ENCODE measurements at regions not wholly inside any gene's neighbourhood (a gene's known extent, or its start where the extent isn't known, plus 50 kb on each side); places are given as distances from the start of the nearest gene placed in this dataset.

- DNase-seq (ENCODE audit: low spot score): no peak
Measured at GRCh38 chr5:158406884-158407823, 548.2 kb upstream of the CLINT1 start.

GRCh38 chr5:158398360-158399201, 539.6 kb upstream of the CLINT1 start:
- no peak for DNase-seq (ENCODE audit: low spot score)

GRCh38 chr5:158397278-158397677, 538.3 kb upstream of the CLINT1 start:
- DNase-seq (ENCODE audit: low spot score): no peak

- no peak for DNase-seq (ENCODE audit: low spot score)
Measured at GRCh38 chr5:158394102-158394501, 535.2 kb upstream of the CLINT1 start.

GRCh38 chr5:158393457-158393856, 534.5 kb upstream of the CLINT1 start:
- no peak for DNase-seq (ENCODE audit: low spot score)

- no peak for DNase-seq (ENCODE audit: low spot score)
Measured at GRCh38 chr5:158392753-158393152, 533.8 kb upstream of the CLINT1 start.

GRCh38 chr5:158390577-158390976, 531.6 kb upstream of the CLINT1 start:
- no peak for DNase-seq (ENCODE audit: low spot score)

GRCh38 chr5:158389786-158390185, 530.8 kb upstream of the CLINT1 start:
- no peak for DNase-seq (ENCODE audit: low spot score)

GRCh38 chr5:158388021-158388420, 529.1 kb upstream of the CLINT1 start:
- no peak for DNase-seq (ENCODE audit: low spot score)

- no peak for DNase-seq (ENCODE audit: low spot score)
Measured at GRCh38 chr5:158387499-158387898, 528.6 kb upstream of the CLINT1 start.

GRCh38 chr5:158385982-158386381, 527.0 kb upstream of the CLINT1 start:
- DNase-seq (ENCODE audit: low spot score): no peak

GRCh38 chr5:158384535-158385481, 525.9 kb upstream of the CLINT1 start:
- no peak for DNase-seq (ENCODE audit: low spot score)

- DNase-seq (ENCODE audit: low spot score): no peak
Measured at GRCh38 chr5:158383486-158383885, 524.5 kb upstream of the CLINT1 start.

- no peak for DNase-seq (ENCODE audit: low spot score)
Measured at GRCh38 chr5:158382473-158382872, 523.5 kb upstream of the CLINT1 start.

GRCh38 chr5:158381614-158382160, 522.7 kb upstream of the CLINT1 start:
- no peak for DNase-seq (ENCODE audit: low spot score)

- no peak for DNase-seq (ENCODE audit: low spot score)
Measured at GRCh38 chr5:158380661-158381060, 521.7 kb upstream of the CLINT1 start.

GRCh38 chr5:158378931-158379330, 520.0 kb upstream of the CLINT1 start:
- DNase-seq (ENCODE audit: low spot score): no peak

GRCh38 chr5:158376679-158377078, 517.7 kb upstream of the CLINT1 start:
- DNase-seq (ENCODE audit: low spot score): no peak

- DNase-seq (ENCODE audit: low spot score): no peak
Measured at GRCh38 chr5:158375531-158375930, 516.6 kb upstream of the CLINT1 start.

- no peak for DNase-seq (ENCODE audit: low spot score)
Measured at GRCh38 chr5:158373608-158374395, 514.9 kb upstream of the CLINT1 start.

GRCh38 chr5:158369241-158369640, 510.3 kb upstream of the CLINT1 start:
- DNase-seq (ENCODE audit: low spot score): no peak
